Neural progenitor cell (in vitro differentiated cells): ENCODE measurements at regions not wholly inside any gene's neighbourhood (a gene's known extent, or its start where the extent isn't known, plus 50 kb on each side); places are given as distances from the start of the nearest gene placed in this dataset.

Experiments used
- CTCF ChIP-seq: fragments of 200-600 bp; sonication (generic); IDR thresholded peaks from 2 replicates; pipeline ENCODE4 v1.5.1; 2017; ENCODE audit warnings: antibody characterized with exemption, mild to moderate bottlenecking
- EZH2phosphoT487 ChIP-seq: fragments of 200-600 bp; sonication (generic); IDR thresholded peaks from 2 replicates; pipeline ENCODE4 v1.6.1; 2017; ENCODE audit warnings: antibody characterized with exemption

- TF ChIP-seq EZH2phosphoT487 (no peak), CTCF (no peak)
Observed at GRCh38 chr10:111873621-111874135, 309.9 kb downstream of the GPAM start.
